Neural progenitor cell (in vitro differentiated cells): ENCODE measurements at regions not wholly inside any gene's neighbourhood (a gene's known extent, or its start where the extent isn't known, plus 50 kb on each side); places are given as distances from the start of the nearest gene placed in this dataset.

Source experiments
- DNase-seq: peaks from one replicate; pipeline ENCODE4 v3.0.0-alpha.2; 2016; ENCODE audit warnings: low spot score
- H2AFZ ChIP-seq: fragments of 200-600 bp; sonication (generic); replicated peaks from 2 replicates; pipeline ENCODE4 v1.6.1; 2016; ENCODE audit warnings: antibody characterized with exemption
- H3F3A ChIP-seq: fragments of 200-600 bp; sonication (generic); 2 replicates; pipeline ENCODE4 v1.6.1; 2016; ENCODE audit warnings: antibody characterized with exemption, low read depth
- H3K27ac ChIP-seq: fragments of 200-600 bp; sonication (generic); 2 replicates; pipeline ENCODE4 v1.5.1; 2016; ENCODE audit warnings: mild to moderate bottlenecking
- H3K27me3 ChIP-seq: fragments of 200-600 bp; sonication (generic); 2 replicates; pipeline ENCODE4 v1.6.1; 2016; ENCODE audit warnings: mild to moderate bottlenecking, moderate library complexity
- H3K36me3 ChIP-seq: fragments of 200-600 bp; sonication (generic); 2 replicates; pipeline ENCODE4 v1.5.1; 2016
- H3K4me1 ChIP-seq: fragments of 200-600 bp; sonication (generic); 2 replicates; pipeline ENCODE4 v1.6.1; 2016; ENCODE audit warnings: mixed run types
- H3K4me2 ChIP-seq: fragments of 200-600 bp; sonication (generic); 2 replicates; pipeline ENCODE4 v1.6.1; 2016
- H3K4me3 ChIP-seq: fragments of 200-600 bp; sonication (generic); 2 replicates; pipeline ENCODE4 v1.5.1; 2016
- H3K79me2 ChIP-seq: fragments of 200-600 bp; sonication (generic); 2 replicates; pipeline ENCODE4 v1.6.1; 2016; ENCODE audit warnings: low read depth
- H3K9ac ChIP-seq: fragments of 200-600 bp; sonication (generic); 2 replicates; pipeline ENCODE4 v1.6.1; 2016
- H3K9me3 ChIP-seq: fragments of 200-600 bp; sonication (generic); 2 replicates; pipeline ENCODE4 v1.5.1; 2016; ENCODE audit warnings: low read depth
- H4K20me1 ChIP-seq: fragments of 200-600 bp; sonication (generic); 2 replicates; pipeline ENCODE4 v1.6.1; 2016; ENCODE audit warnings: low read depth
- H3K27ac Mint-ChIP-seq: 3 replicates; pipeline ENCODE4 v1.8.0; 2021; ENCODE audit warnings: mixed read lengths
- H3K27me3 Mint-ChIP-seq: 2 replicates; pipeline ENCODE4 v1.8.0; 2022; ENCODE audit warnings: low read depth, mild to moderate bottlenecking, inconsistent platforms, moderate library complexity, mixed read lengths; ENCODE audit not compliant: insufficient read depth
- H3K36me3 Mint-ChIP-seq: 3 replicates; pipeline ENCODE4 v1.8.0; 2021; ENCODE audit warnings: mixed read lengths
- H3K4me1 Mint-ChIP-seq: 3 replicates; pipeline ENCODE4 v1.8.0; 2021; ENCODE audit warnings: mixed read lengths
- H3K4me3 Mint-ChIP-seq: 3 replicates; pipeline ENCODE4 v1.8.0; 2021; ENCODE audit warnings: mild to moderate bottlenecking, moderate library complexity, mixed read lengths
- H3K9me3 Mint-ChIP-seq: 3 replicates; pipeline ENCODE4 v1.8.0; 2020; ENCODE audit warnings: mixed read lengths
- EZH2 ChIP-seq: fragments of 200-600 bp; sonication (generic); IDR thresholded peaks from 2 replicates; pipeline ENCODE4 v1.6.1; 2017; ENCODE audit warnings: antibody characterized with exemption, mild to moderate bottlenecking, moderate library complexity
- EZH2phosphoT487 ChIP-seq: fragments of 200-600 bp; sonication (generic); IDR thresholded peaks from 2 replicates; pipeline ENCODE4 v1.6.1; 2017; ENCODE audit warnings: antibody characterized with exemption
- TF ChIP-seq, protein P1 (sequence below): fragments of 200-600 bp; sonication (generic); IDR thresholded peaks from 2 replicates; pipeline ENCODE4 v1.5.1; 2017; ENCODE audit warnings: antibody characterized with exemption, mild to moderate bottlenecking

- peaks cover 30% of the 10 kb centered on the region for H3K4me1 Mint-ChIP-seq
- Histone ChIP-seq H3K4me1 (no peaks in the 10 kb centered on the region), H3K9me3 (no peaks in the 10 kb centered on the region), H3K79me2 (no peaks in the 10 kb centered on the region), H3F3A (no peaks in the 10 kb centered on the region), H4K20me1 (no peaks in the 10 kb centered on the region), H3K27me3 (no peaks in the 10 kb centered on the region), H3K9ac (no peak overlapping the region), H3K27ac (no peak overlapping the region), H3K4me3 (no peak overlapping the region), H3K4me2 (no peak overlapping the region), H2AFZ (no peak overlapping the region), H3K36me3 (no peaks in the 10 kb centered on the region)
- H3K4me3 Mint-ChIP-seq = no peak overlapping the region
- H3K27me3 Mint-ChIP-seq = peaks cover 2% of the 10 kb centered on the region
- no peaks in the 10 kb centered on the region for H3K36me3 Mint-ChIP-seq
- no peaks in the 10 kb centered on the region for H3K9me3 Mint-ChIP-seq
- no peak for TF ChIP-seq EZH2phosphoT487
- TF ChIP-seq, protein P1, sequence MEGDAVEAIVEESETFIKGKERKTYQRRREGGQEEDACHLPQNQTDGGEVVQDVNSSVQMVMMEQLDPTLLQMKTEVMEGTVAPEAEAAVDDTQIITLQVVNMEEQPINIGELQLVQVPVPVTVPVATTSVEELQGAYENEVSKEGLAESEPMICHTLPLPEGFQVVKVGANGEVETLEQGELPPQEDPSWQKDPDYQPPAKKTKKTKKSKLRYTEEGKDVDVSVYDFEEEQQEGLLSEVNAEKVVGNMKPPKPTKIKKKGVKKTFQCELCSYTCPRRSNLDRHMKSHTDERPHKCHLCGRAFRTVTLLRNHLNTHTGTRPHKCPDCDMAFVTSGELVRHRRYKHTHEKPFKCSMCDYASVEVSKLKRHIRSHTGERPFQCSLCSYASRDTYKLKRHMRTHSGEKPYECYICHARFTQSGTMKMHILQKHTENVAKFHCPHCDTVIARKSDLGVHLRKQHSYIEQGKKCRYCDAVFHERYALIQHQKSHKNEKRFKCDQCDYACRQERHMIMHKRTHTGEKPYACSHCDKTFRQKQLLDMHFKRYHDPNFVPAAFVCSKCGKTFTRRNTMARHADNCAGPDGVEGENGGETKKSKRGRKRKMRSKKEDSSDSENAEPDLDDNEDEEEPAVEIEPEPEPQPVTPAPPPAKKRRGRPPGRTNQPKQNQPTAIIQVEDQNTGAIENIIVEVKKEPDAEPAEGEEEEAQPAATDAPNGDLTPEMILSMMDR = no peak
- TF ChIP-seq EZH2 = no peak
- no peak for DNase-seq
- no peak overlapping the region for H3K27ac Mint-ChIP-seq
Observed at GRCh38 chr11:21711341-21711740, 481.5 kb upstream of the ANO5 start.

- Histone ChIP-seq H3K9ac (no peak overlapping the region), H2AFZ (no peak overlapping the region), H3K4me2 (no peak overlapping the region), H4K20me1 (no peaks in the 10 kb centered on the region), H3K27ac (no peak overlapping the region), H3K4me3 (no peak overlapping the region), H3K36me3 (no peaks in the 10 kb centered on the region), H3K27me3 (no peaks in the 10 kb centered on the region), H3F3A (no peaks in the 10 kb centered on the region), H3K79me2 (no peaks in the 10 kb centered on the region), H3K9me3 (no peaks in the 10 kb centered on the region), H3K4me1 (no peaks in the 10 kb centered on the region)
- Mint-ChIP-seq H3K36me3 (no peaks in the 10 kb centered on the region), H3K27me3 (peaks cover 2% of the 10 kb centered on the region), H3K27ac (no peak overlapping the region), H3K9me3 (peaks cover 4% of the 10 kb centered on the region), H3K4me3 (no peak overlapping the region), H3K4me1 (peaks cover 3% of the 10 kb centered on the region)
- no peak for DNase-seq
- TF ChIP-seq EZH2 (no peak), EZH2phosphoT487 (no peak)
- TF ChIP-seq, protein P1 = no peak
Observed at GRCh38 chr11:21723678-21724077, 469.2 kb upstream of the ANO5 start.

DNA sequence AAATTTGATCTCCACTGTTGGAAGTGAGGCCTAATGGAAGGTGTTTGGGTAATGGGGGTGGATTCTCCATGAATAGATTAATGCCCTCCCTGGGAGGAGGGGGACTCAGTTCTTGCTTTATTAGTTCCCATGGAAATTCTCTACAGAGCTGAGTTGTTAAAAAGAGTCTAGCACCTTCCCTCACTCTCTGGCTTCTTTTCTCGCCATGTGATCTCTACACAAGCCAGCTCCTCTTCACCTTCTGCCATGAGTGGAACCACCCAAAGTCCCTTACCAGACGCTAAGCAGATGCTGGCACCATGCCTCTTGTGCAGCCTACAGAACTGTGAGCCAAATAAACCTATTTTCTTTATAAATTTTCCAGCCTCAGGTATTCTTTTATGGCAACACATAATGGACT, 465.8 kb upstream of the ANO5 start:
- H3K9me3 Mint-ChIP-seq = peaks cover 9% of the 10 kb centered on the region
- no peak overlapping the region for H3K27ac ChIP-seq
- no peaks in the 10 kb centered on the region for H3K9me3 ChIP-seq
- H4K20me1 ChIP-seq = no peaks in the 10 kb centered on the region
- H3K36me3 ChIP-seq = no peaks in the 10 kb centered on the region
- no peaks in the 10 kb centered on the region for H3K79me2 ChIP-seq
- peaks cover 3% of the 10 kb centered on the region for H3K4me1 Mint-ChIP-seq
- no peak overlapping the region for H2AFZ ChIP-seq
- H3K4me1 ChIP-seq = no peaks in the 10 kb centered on the region
- no peak overlapping the region for H3K9ac ChIP-seq
- TF ChIP-seq EZH2 (no peak), EZH2phosphoT487 (no peak)
- TF ChIP-seq, protein P1 = no peak
- H3K27me3 ChIP-seq = no peaks in the 10 kb centered on the region
- H3K36me3 Mint-ChIP-seq = no peaks in the 10 kb centered on the region
- H3K27me3 Mint-ChIP-seq = no peaks in the 10 kb centered on the region
- H3K4me2 ChIP-seq = no peak overlapping the region
- no peak overlapping the region for H3K27ac Mint-ChIP-seq
- DNase-seq = no peak
- H3K4me3 ChIP-seq = no peak overlapping the region
- H3K4me3 Mint-ChIP-seq = no peak overlapping the region
- no peaks in the 10 kb centered on the region for H3F3A ChIP-seq
